ENCODE measurements at regions not wholly inside any gene's neighbourhood (a gene's known extent, or its start where the extent isn't known, plus 50 kb on each side); places are given as distances from the start of the nearest gene placed in this dataset.
"Not testable (repeated sequence)": the region's sequence is repeated elsewhere in the genome, so short reads cannot be mapped to it uniquely, and the experiment has no call there.

DNA sequence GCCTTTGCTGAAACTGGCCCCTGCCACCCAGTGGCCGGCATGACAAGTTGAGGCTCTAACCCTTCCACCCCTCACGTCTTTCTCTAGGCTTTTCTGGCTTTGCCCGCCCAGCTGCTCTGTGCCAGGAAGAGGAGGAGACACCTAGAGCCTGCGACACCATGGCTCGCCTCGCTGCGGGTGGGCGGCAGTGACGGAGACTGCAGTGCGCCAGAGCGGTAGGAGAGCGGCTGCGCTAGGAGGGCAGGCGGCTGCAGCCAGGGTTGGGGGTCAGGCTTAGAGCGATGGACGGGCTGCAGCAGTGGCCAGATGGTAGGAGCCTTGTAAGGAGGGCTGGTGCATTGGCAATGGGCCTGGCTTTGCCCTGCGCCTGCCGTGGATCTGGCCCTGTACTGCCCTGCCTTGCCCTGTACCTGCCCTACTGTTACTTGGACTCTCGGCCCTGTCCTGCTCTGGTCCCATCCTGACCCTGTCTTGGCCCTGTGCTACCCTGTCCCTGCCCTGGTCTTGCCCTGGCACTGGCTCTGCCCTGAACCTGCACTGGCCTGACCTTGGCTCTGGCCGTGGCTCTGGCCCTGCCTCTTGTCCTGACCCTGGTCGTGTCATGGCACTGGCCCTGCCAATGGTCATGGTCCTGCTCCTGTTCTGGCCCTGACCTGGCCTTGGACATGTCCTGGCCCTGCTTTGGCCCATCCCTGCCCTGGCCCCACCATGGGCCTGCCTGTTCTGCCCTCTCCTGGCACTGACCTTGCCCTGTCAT is 330.7 kb upstream of the PLGLB1 start:
- DNase-seq (ENCODE audit: low read depth): not testable (repeated sequence)

DNA sequence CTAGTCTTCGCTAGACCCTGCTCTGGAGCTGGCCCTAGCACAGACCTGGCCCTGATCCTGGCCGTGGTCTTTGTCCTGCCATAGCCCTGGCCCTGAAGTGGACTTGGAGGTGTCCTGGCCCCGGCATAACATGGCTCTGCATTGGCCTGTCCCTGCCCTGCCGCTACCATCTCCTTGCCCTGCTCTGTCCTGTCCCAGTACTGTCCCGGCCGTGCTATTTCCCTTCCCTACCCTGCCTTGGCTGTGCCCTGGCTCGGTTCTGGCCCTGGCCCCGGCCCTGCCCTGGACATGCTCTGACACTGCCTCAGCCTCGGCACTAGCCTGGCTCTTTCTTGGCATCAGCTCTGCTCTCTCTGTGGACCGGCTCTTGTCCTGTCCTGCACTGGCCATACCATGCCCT is 331.8 kb upstream of the PLGLB1 start:
- H3K4me3 ChIP-seq (ENCODE audit: low read length); DNase-seq (ENCODE audit: low read depth): not testable (repeated sequence)

More for the DNA sequence above, 330.7 kb upstream of the PLGLB1 start:
- not testable (repeated sequence) for H3K4me3 ChIP-seq (ENCODE audit: low read length)

DNA sequence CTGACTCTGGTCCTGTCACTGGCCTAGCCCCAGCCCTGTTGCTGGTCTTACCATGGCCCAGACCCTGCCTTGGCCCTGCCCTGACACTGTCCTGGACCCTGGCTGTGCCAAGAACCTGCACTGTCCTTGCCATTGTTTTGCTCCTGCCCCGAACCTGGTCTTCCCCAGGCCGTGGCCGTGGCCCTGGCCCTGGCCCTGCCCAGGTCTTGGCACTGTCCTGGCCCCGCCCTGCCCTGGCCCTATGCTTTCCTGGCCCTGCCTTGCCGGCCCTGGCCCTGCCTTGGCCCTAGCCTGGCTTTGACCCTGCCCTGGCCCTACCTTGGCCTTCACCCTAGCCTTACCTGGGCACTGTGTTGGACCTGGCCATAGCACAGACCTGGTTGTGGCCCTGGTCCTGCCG is 332.5 kb upstream of the PLGLB1 start:
- DNase-seq (ENCODE audit: low read depth); H3K4me3 ChIP-seq (ENCODE audit: low read length): not testable (repeated sequence)

DNA sequence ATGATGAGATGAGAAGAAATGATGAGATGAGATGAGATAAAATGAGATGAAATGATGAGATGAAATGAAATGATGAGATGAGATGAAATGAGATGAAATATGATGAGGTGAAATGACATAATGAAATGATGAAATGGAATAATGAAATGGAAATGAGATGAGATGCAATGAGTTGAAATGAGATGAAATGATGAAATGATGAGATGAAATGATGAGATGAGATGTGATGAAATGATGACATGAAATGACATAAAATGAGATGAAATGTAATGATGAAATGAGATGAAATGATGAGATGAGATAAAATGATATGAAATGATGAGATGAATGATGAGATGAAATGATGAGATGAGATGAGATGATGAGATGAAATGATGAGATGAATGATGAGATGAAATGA is 338.6 kb upstream of the PLGLB1 start:
- not testable (repeated sequence) for H3K4me3 ChIP-seq (ENCODE audit: low read length); DNase-seq (ENCODE audit: low read depth)

DNA sequence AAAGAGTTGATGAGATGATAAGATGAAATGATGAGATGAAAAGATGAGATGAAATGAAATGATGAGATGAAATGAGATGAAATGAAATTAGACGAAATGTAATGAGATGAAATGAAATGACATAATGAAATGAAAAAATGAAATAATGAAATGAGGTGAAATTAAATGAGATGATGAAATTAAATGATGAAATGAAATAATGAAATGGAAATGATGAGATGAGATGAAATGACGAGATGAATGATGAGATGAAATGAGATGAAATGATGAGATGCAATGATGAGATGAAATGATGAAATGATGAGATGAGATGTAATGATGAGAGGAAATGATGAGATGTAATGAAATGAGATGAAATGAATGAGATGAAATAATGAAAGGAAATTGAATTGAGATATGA is 339.3 kb upstream of the PLGLB1 start:
- DNase-seq (ENCODE audit: low read depth); H3K4me3 ChIP-seq (ENCODE audit: low read length): not testable (repeated sequence)

DNA sequence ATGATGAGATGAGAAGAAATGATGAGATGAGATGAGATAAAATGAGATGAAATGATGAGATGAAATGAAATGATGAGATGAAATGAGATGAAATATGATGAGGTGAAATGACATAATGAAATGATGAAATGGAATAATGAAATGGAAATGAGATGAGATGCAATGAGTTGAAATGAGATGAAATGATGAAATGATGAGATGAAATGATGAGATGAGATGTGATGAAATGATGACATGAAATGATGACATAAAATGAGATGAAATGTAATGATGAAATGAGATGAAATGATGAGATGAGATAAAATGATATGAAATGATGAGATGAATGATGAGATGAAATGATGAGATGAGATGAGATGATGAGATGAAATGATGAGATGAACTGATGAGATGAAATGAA is 340.2 kb upstream of the PLGLB1 start:
- H3K4me3 ChIP-seq (ENCODE audit: low read length); DNase-seq (ENCODE audit: low read depth): not testable (repeated sequence)

DNA sequence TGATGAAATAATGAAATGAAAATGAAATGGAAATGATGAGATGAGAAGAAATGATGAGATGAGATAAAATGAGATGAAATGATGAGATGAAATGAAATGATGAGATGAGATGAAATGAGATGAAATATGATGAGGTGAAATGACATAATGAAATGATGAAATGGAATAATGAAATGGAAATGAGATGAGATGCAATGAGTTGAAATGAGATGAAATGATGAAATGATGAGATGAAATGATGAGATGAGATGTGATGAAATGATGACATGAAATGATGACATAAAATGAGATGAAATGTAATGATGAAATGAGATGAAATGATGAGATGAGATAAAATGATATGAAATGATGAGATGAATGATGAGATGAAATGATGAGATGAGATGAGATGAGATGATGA is 342.7 kb upstream of the PLGLB1 start:
- DNase-seq (ENCODE audit: low read depth); H3K4me3 ChIP-seq (ENCODE audit: low read length): not testable (repeated sequence)

DNA sequence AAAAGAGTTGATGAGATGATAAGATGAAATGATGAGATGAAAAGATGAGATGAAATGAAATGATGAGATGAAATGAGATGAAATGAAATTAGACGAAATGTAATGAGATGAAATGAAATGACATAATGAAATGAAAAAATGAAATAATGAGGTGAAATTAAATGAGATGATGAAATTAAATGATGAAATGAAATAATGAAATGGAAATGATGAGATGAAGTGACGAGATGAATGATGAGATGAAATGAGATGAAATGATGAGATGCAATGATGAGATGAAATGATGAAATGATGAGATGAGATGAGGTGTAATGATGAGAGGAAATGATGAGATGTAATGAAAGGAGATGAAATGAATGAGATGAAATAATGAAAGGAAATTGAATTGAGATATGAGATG is 343.4 kb upstream of the PLGLB1 start:
- DNase-seq (ENCODE audit: low read depth): not testable (repeated sequence)

DNA sequence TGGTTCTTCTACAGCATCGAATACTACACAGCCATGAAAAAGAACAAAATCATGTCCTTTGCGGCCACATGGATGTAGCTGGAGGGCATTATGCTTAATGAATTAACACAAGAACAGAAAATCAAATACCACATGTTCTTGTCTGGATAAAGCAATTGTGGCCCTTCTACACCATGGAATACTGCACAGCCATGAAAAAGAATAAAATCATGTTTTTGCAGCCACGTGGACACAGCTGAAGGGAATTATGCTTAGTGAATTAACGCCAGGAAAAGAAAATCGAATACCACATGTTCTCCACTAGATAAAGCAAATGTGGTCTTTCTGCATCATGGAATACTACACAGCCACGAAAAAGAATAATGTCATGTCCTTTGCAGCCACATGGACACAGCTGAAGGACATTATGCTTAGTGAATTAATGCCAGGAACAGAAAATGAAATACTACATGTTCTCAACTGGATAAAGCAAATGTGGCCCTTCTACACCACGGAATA is 361.8 kb upstream of the PLGLB2 start:
- DNase-seq (ENCODE audit: low read depth); H3K4me3 ChIP-seq (ENCODE audit: low read length): not testable (repeated sequence)

More for the DNA sequence above, 343.4 kb upstream of the PLGLB1 start:
- not testable (repeated sequence) for H3K4me3 ChIP-seq (ENCODE audit: low read length)

DNA sequence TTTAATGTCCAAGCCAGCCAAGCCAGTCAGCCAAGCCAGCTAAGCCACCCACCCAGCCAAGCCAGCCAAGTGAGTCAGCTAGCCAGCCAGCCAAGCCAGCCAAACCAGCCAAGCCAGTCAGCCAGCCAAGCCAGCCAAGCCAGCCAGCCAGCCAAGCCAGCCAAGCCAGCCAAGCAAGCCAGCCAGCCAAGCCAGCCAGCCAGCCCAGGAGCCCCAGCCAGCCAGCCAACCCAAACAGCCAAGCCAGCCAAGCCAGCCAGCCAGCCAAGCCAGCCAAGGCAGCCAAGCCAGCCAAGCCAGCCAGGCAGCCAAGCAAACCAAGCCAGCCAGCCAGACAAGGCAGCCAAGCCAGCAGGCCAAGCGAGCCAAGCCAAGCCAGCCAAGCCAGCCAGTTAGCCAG is 352.1 kb upstream of the PLGLB2 start:
- H3K4me3 ChIP-seq (ENCODE audit: low read length); DNase-seq (ENCODE audit: low read depth): not testable (repeated sequence)

DNA sequence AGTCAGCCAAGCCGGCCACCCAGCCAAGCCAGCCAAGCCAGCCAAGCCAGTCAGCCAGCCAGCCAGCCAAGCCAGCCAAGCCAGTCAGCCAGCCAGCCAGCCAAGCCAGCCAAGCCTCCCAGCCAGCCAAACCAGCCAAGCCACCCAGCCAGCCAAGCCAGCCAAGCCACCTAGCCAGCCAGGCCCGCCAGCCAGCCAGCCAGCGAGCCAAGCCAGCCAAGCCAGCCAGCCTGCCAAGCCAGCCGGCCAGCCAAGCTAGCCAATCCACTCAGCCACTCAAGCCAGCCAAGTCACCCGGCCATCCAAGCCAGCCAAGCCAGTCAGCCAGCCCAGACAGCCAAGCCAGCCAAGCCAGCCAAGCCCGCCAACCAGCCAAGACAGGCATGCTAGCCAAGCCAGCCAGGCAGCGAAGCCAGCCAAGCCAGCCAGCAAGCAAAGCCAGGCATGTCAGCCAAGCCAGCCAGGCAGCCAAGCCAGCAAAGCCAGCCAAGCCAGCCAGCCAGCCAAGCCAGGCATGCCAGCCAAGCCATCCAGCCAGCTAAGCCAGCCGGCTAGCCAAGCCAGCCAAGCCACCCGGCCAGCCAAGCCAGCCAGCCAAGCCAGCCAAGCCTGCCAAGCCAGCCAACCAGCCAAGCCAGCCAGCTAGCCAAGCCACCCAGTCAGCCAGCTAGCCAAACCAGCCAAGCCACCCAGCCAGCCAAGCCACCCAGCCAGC is 351.2 kb upstream of the PLGLB2 start:
- not testable (repeated sequence) for H3K4me3 ChIP-seq (ENCODE audit: low read length); DNase-seq (ENCODE audit: low read depth)

DNA sequence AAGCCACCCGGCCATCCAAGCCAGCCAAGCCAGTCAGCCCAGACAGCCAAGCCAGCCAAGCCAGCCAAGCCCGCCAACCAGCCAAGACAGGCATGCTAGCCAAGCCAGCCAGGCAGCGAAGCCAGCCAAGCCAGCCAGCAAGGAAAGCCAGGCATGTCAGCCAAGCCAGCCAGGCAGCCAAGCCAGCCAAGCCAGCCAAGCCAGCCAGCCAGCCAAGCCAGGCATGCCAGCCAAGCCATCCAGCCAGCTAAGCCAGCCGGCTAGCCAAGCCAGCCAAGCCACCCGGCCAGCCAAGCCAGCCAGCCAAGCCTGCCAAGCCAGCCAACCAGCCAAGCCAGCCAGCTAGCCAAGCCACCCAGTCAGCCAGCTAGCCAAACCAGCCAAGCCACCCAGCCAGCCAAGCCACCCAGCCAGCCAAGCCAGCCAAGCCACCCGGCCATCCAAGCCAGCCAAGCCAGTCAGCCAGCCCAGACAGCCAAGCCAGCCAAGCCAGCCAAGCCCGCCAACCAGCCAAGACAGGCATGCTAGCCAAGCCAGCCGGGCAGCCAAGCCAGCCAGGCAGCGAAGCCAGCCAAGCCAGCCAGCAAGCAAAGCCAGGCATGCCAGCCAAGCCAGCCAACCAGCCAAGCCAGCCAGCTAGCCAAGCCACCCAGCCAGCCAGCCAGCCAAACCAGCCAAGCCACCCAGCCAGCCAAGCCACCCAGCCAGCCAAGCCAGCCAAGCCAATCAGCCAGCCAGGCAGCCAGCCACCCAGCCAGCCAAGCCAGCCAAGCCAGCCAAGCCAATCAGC is 350.4 kb upstream of the PLGLB2 start:
- not testable (repeated sequence) for DNase-seq (ENCODE audit: low read depth); H3K4me3 ChIP-seq (ENCODE audit: low read length)

DNA sequence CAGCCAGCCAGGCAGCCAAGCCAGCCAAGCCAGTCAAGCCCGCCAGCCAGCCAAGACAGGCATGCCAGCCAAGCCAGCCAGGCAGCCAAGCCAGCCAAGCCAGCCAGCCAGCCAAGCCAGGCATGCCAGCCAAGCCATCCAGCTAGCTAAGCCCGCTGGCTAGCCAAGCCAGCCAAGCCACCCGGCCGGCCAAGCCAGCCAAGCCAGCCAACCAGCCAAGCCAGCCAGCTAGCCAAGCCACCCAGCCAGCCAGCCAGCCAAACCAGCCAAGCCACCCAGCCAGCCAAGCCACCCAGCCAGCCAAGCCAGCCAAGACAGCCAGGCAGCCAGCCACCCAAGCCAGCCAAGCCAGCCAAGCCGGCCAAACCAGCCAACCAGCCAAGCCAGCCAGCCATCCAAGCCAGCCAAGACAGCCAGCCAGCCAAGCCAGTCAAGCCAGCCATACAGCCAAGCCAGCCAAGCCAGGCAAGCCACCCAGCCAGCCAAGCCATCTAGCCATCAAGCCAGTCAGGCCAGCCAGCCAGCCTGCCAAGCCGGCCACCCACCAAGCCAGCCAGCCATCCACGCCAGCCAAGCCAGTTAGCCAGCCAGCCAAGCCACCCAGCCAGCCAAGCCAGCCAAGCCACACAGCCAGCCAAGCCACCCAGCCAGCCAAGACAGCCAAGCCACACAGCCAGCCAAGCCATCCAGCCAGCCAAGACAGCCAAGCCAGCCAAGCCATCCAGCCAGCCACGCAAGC is 349.2 kb upstream of the PLGLB2 start:
- DNase-seq (ENCODE audit: low read depth); H3K4me3 ChIP-seq (ENCODE audit: low read length): not testable (repeated sequence)

DNA sequence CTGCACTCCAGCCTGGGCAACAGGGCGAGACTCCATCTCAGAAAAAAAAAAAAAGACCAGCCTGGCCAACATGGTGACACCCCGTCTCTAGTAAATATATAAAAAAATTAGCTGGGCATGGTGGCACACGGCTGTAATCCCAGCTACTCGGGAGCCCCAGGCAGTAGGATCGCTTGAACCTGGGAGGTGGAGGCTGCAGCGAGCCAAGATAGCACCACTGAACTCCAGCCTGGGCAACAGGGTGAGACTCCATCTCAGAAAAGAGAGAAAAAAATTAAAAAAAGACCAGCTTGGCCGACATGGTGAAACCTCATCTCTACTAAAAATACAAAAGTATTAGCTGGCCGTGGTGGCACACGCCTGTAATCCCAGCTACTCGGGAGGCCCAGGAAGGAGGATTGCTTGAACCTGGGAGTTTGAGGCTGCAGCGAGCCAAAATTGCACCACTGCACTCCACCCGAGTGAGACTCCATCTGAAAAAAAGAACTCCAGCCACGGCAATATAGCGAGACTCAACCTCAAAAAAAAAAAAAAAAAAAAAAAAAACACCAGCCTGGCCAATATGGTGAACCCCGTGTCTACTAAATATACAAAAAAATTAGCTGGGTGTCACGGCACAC is 346.1 kb upstream of the PLGLB2 start:
- DNase-seq (ENCODE audit: low read depth): no peak
- TF ChIP-seq, protein P1, sequence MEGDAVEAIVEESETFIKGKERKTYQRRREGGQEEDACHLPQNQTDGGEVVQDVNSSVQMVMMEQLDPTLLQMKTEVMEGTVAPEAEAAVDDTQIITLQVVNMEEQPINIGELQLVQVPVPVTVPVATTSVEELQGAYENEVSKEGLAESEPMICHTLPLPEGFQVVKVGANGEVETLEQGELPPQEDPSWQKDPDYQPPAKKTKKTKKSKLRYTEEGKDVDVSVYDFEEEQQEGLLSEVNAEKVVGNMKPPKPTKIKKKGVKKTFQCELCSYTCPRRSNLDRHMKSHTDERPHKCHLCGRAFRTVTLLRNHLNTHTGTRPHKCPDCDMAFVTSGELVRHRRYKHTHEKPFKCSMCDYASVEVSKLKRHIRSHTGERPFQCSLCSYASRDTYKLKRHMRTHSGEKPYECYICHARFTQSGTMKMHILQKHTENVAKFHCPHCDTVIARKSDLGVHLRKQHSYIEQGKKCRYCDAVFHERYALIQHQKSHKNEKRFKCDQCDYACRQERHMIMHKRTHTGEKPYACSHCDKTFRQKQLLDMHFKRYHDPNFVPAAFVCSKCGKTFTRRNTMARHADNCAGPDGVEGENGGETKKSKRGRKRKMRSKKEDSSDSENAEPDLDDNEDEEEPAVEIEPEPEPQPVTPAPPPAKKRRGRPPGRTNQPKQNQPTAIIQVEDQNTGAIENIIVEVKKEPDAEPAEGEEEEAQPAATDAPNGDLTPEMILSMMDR (IDR thresholded peaks at IDR 0.05; ENCODE audit: insufficient read depth, low read depth, low read length, missing control alignments): no peak
- no peak overlapping the region for H3K4me3 ChIP-seq (ENCODE audit: low read length)
